ENCODE measurements at regions not wholly inside any gene's neighbourhood (a gene's known extent, or its start where the extent isn't known, plus 50 kb on each side); places are given as distances from the start of the nearest gene placed in this dataset.
A peak's percentile ranks its signal among the peaks of the same experiment; 100 is the strongest.
"Not testable (repeated sequence)": the region's sequence is repeated elsewhere in the genome, so short reads cannot be mapped to it uniquely, and the experiment has no call there.

DNA sequence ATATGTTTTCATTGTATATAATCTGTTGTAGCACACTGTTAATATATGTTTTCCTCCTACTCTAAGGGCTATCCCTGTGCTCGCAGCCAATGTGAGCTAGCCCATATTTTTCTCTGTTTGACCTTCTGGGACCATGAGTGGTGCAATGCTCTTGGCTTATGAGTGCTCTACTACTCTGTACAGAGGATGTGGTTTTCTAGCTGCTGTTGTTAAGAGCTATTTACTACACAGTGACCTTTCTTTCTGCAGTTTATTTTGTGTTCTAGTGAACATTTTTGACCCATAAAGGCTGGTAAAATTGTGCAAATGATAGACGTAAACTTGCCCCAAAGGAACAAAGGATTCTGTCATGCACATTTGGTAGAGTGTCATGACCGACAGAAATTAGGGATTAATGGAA, 84.1 kb upstream of the CPHXL start:
- TF ChIP-seq JUND (IDR thresholded peaks at IDR 0.05; ENCODE audit: low read depth) = no peak
- no peak for DNase-seq (ENCODE audit: low read depth in 1 of 2, low spot score in 1 of 2)
- in situ Hi-C loops (cut with HindIII; ENCODE audit: low pct_unique_long_range_greater_than_20kb, low sequenced_read_pairs) = no loop called here

DNA sequence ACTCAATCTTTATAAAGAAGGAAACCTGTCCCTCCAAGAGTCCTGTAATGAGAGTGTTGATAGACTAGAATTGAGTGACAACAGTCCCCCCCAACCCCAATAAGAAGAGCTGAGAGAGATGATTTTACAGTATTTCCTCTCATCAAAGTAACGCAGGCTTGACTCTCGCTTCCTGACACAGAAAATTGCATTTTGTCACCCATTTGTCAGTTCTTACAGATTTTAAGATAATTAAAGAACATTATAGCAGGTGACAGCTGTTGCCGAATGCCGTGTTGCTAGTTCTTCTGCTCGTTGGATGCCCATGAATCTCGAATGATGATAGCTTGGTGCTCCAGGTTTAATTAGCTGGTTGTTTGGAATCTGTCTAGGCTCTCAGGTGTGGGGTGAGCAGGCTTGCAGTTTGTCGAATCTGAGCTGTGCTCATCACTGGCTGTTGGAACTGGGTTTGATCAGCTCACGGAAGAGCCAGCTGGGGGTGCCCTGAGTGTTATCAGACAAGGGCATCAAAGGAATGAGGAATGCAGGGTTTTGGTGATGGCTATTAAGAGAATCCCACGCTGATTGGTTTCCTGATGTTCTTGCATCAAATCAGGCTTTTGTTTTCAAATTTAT, 84.8 kb upstream of the CPHXL start:
- in situ Hi-C loops (cut with HindIII; ENCODE audit: low pct_unique_long_range_greater_than_20kb, low sequenced_read_pairs) = no loop called here

DNA sequence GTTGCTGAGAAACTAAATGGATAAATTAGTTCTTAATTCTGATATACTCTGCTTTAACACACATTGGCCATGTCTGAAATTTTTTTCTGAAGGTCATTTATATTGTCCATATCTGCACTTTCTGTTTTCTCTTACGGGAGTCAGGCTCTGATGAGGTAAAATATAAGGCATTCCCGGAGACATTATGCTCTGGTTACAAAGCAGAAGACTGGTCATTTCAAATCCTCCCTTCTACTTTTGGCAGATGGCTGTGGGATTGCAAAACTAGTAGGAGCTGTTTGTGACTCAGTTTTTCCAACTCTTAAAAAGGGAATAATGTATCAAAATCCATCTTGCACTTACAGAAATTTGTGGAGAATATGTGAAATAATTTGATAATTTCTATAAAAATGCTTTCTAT, 92.2 kb upstream of the CPHXL start:
- no peak for TF ChIP-seq JUND (IDR thresholded peaks at IDR 0.05; ENCODE audit: low read depth)
- DNase-seq (ENCODE audit: low read depth in 1 of 2, low spot score in 1 of 2) = no peak
- in situ Hi-C loops (cut with HindIII; ENCODE audit: low pct_unique_long_range_greater_than_20kb, low sequenced_read_pairs) = no loop called here

More for the DNA sequence above, 84.8 kb upstream of the CPHXL start:
- DNase-seq (ENCODE audit: low read depth in 1 of 2, low spot score in 1 of 2) = no peak
- no peak for TF ChIP-seq JUND (IDR thresholded peaks at IDR 0.05; ENCODE audit: low read depth)

- no peak for TF ChIP-seq JUND (IDR thresholded peaks at IDR 0.05; ENCODE audit: low read depth)
- peak in 1 of 2 experiments; percentile 59 for DNase-seq (ENCODE audit: low read depth in 1 of 2, low spot score in 1 of 2)
- in situ Hi-C loops (cut with HindIII; ENCODE audit: low pct_unique_long_range_greater_than_20kb, low sequenced_read_pairs) = no loop called here
Measured at GRCh38 chr16:75820672-75821071, 94.4 kb upstream of the CPHXL start.

- in situ Hi-C loops (cut with HindIII; ENCODE audit: low pct_unique_long_range_greater_than_20kb, low sequenced_read_pairs) = no loop called here
- peak in 1 of 2 experiments; percentile 21 for DNase-seq (ENCODE audit: low read depth in 1 of 2, low spot score in 1 of 2)
- no peak for TF ChIP-seq JUND (IDR thresholded peaks at IDR 0.05; ENCODE audit: low read depth)
Measured at GRCh38 chr16:75821117-75821516, 94.8 kb upstream of the CPHXL start.

DNA sequence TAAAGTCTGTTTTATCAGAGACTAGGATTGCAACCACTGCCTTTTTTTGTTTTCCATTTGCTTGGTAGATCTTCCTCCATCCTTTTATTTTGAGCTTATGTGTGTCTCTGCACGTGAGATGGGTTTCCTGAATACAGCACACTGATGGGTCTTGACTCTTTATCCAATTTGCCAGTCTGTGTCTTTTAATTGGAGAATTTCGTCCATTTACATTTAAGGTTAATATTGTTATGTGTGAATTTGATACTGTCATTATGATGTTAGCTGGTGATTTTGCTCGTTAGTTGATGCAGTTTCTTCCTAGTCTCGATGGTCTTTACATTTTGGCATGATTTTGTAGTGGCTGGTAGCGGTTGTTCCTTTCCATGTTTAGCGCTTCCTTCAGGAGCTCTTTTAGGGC, 99.5 kb upstream of the CPHXL start:
- DNase-seq (ENCODE audit: low read depth in 1 of 2, low spot score in 1 of 2); in situ Hi-C loops (cut with HindIII; ENCODE audit: low pct_unique_long_range_greater_than_20kb, low sequenced_read_pairs): not testable (repeated sequence)

DNA sequence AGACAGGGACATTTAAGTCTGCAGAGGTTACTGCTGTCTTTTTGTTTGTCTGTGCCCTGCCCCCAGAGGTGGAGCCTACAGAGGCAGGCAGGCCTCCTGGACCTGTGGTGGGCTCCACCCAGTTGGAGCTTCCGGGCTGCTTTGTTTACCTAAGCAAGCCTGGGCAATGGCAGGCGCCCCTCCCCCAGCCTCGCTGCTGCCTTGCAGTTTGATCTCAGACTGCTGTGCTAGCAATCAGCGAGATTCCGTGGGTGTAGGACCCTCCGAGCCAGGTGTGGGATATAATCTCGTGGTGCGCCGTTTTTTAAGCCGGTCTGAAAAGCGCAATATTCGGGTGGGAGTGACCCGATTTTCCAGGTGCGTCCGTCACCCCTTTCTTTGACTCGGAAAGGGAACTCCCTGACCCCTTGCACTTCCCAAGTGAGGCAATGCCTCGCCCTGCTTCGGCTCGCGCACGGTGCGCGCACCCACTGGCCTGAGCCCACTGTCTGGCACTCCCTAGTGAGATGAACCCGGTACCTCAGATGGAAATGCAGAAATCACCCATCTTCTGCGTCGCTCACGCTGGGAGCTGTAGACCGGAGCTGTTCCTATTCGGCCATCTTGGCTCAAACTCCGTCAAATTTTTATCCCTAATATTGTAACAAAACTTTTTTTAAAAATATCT, 101.2 kb upstream of the CPHXL start:
- in situ Hi-C loops (cut with HindIII; ENCODE audit: low pct_unique_long_range_greater_than_20kb, low sequenced_read_pairs); DNase-seq (ENCODE audit: low read depth in 1 of 2, low spot score in 1 of 2): not testable (repeated sequence)

DNA sequence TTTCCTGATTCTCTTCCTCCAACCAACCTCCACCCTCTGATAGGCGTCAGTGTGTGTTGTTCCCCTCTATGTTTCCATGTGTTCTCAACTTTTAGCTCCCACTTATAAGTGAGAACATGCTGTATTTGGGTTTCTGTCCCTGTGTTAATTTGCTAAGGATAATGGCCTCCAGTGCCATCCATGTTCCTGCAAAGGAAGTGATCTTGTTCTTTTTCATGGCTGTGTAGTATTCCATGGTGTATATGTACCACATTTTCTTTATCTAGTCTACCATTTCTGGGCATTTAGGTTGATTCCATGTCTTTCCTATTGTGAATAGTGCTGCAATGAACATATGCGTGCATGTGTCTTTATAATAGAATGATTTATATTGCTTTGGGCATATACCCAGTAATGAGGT, 107.1 kb upstream of the CPHXL start:
- DNase-seq (ENCODE audit: low read depth in 1 of 2, low spot score in 1 of 2); in situ Hi-C loops (cut with HindIII; ENCODE audit: low pct_unique_long_range_greater_than_20kb, low sequenced_read_pairs): not testable (repeated sequence)

- no peak for TF ChIP-seq JUND (IDR thresholded peaks at IDR 0.05; ENCODE audit: low read depth)
- no peak for DNase-seq (ENCODE audit: low read depth in 1 of 2, low spot score in 1 of 2)
- in situ Hi-C loops (cut with HindIII; ENCODE audit: low pct_unique_long_range_greater_than_20kb, low sequenced_read_pairs) = no loop called here
Measured at GRCh38 chr16:75836347-75837010, 110.2 kb upstream of the CPHXL start.

GRCh38 chr16:75837264-75837663, 111.0 kb upstream of the CPHXL start:
- no peak for DNase-seq (ENCODE audit: low read depth in 1 of 2, low spot score in 1 of 2)
- TF ChIP-seq JUND (IDR thresholded peaks at IDR 0.05; ENCODE audit: low read depth) = no peak
- in situ Hi-C loops (cut with HindIII; ENCODE audit: low pct_unique_long_range_greater_than_20kb, low sequenced_read_pairs) = no loop called here

DNA sequence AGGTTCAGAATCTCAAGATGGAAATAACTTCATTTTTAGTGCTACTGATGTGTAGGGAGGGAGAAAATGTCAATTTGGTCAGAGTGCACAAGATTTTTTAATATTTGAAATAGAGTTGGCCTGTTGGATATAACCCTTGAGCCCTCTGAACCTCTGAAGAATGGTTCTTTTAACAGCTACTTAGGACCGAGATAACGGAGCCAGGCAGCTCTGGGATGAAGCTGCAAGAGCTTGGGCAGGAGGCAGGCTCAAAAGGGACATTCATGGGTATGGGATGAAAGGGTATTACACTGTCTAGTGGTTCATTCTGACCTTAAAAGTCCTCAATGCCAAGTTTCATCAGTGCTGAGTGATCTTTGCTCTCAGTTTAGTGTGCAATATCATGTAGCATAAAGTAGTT, 111.4 kb upstream of the CPHXL start:
- in situ Hi-C loops (cut with HindIII; ENCODE audit: low pct_unique_long_range_greater_than_20kb, low sequenced_read_pairs) = no loop called here
- TF ChIP-seq JUND (IDR thresholded peaks at IDR 0.05; ENCODE audit: low read depth) = no peak
- DNase-seq (ENCODE audit: low read depth in 1 of 2, low spot score in 1 of 2) = no peak

GRCh38 chr16:75841517-75841916, 115.2 kb upstream of the CPHXL start:
- no peak for DNase-seq (ENCODE audit: low read depth in 1 of 2, low spot score in 1 of 2)
- TF ChIP-seq JUND (IDR thresholded peaks at IDR 0.05; ENCODE audit: low read depth) = no peak
- in situ Hi-C loops (cut with HindIII; ENCODE audit: low pct_unique_long_range_greater_than_20kb, low sequenced_read_pairs) = no loop called here

DNA sequence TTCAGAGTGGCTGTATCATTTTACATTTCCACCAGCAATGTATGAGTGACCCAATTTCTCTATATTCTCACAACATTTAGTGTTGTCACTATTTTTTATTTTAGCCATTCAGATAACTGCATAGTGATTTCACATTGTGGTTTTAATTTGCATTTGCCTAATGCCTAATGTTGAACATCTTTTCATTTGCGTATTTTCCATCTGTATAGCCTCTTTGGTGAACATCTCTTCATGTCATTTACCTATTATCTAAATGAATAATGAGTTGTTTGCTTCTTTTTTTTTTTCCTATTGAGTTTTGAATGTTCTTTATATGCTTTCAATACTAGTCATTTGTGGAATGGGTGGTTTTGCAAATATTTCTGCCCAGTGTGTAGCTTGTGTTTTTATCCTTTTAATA, 120.9 kb upstream of the CPHXL start:
- no peak for DNase-seq (ENCODE audit: low read depth in 1 of 2, low spot score in 1 of 2)
- in situ Hi-C loops (cut with HindIII; ENCODE audit: low pct_unique_long_range_greater_than_20kb, low sequenced_read_pairs) = no loop called here
- TF ChIP-seq JUND (IDR thresholded peaks at IDR 0.05; ENCODE audit: low read depth) = no peak

All from T47D (cell line).